ENCODE measurements at regions not wholly inside any gene's neighbourhood (a gene's known extent, or its start where the extent isn't known, plus 50 kb on each side); places are given as distances from the start of the nearest gene placed in this dataset.
"Not testable (repeated sequence)": the region's sequence is repeated elsewhere in the genome, so short reads cannot be mapped to it uniquely, and the experiment has no call there.

- DNase-seq (ENCODE audit: low read depth), result no peak
- ChIA-PET CTCF (no interaction called here), POLR2A (no interaction called here)
- Histone ChIP-seq H3K36me3 (ENCODE audit: control insufficient read depth, insufficient read depth, low read length) (no peaks in the 10 kb centered on the region), H3K4me3 (ENCODE audit: low read depth, low read length) (no peak overlapping the region), H3K27me3 (ENCODE audit: control insufficient read depth, insufficient read depth, low read length) (no peaks in the 10 kb centered on the region)
- TF ChIP-seq CTCF (IDR thresholded peaks at IDR 0.05; ENCODE audit: insufficient read depth, low read depth, low read length), result no peak
Observed at GRCh38 chr18:64678048-64678447, 529.2 kb upstream of the LINC00305 start.

GRCh38 chr18:64674694-64675093, 525.8 kb upstream of the LINC00305 start:
- Histone ChIP-seq H3K4me3 (ENCODE audit: low read depth, low read length) (no peak overlapping the region), H3K36me3 (ENCODE audit: control insufficient read depth, insufficient read depth, low read length) (no peaks in the 10 kb centered on the region), H3K27me3 (ENCODE audit: control insufficient read depth, insufficient read depth, low read length) (no peaks in the 10 kb centered on the region)
- TF ChIP-seq CTCF (IDR thresholded peaks at IDR 0.05; ENCODE audit: insufficient read depth, low read depth, low read length), result no peak
- POLR2A ChIA-PET, result no interaction called here
- CTCF ChIA-PET, result no interaction called here
- DNase-seq (ENCODE audit: low read depth), result no peak

GRCh38 chr18:64671293-64671692, 522.4 kb upstream of the LINC00305 start:
- H3K27me3 ChIP-seq (ENCODE audit: control insufficient read depth, insufficient read depth, low read length); H3K36me3 ChIP-seq (ENCODE audit: control insufficient read depth, insufficient read depth, low read length); DNase-seq (ENCODE audit: low read depth); CTCF ChIA-PET; POLR2A ChIA-PET; H3K4me3 ChIP-seq (ENCODE audit: low read depth, low read length): not testable (repeated sequence)

GRCh38 chr18:64668461-64668962, 519.6 kb upstream of the LINC00305 start:
- no peak overlapping the region for H3K4me3 ChIP-seq (ENCODE audit: low read depth, low read length)
- ChIA-PET POLR2A (no interaction called here), CTCF (no interaction called here)
- H3K36me3 ChIP-seq (ENCODE audit: control insufficient read depth, insufficient read depth, low read length), result no peaks in the 10 kb centered on the region
- TF ChIP-seq CTCF (IDR thresholded peaks at IDR 0.05; ENCODE audit: insufficient read depth, low read depth, low read length), result no peak
- H3K27me3 ChIP-seq (ENCODE audit: control insufficient read depth, insufficient read depth, low read length), result no peaks in the 10 kb centered on the region
- no peak for DNase-seq (ENCODE audit: low read depth)

- DNase-seq (ENCODE audit: low read depth), result no peak
- Histone ChIP-seq H3K27me3 (ENCODE audit: control insufficient read depth, insufficient read depth, low read length) (no peaks in the 10 kb centered on the region), H3K4me3 (ENCODE audit: low read depth, low read length) (no peak overlapping the region), H3K36me3 (ENCODE audit: control insufficient read depth, insufficient read depth, low read length) (no peaks in the 10 kb centered on the region)
- ChIA-PET POLR2A (no interaction called here), CTCF (no interaction called here)
- no peak for TF ChIP-seq CTCF (IDR thresholded peaks at IDR 0.05; ENCODE audit: insufficient read depth, low read depth, low read length)
Observed at GRCh38 chr18:64663086-64663485, 514.2 kb upstream of the LINC00305 start.

GRCh38 chr18:64659196-64659595, 510.3 kb upstream of the LINC00305 start:
- Histone ChIP-seq H3K36me3 (ENCODE audit: control insufficient read depth, insufficient read depth, low read length) (no peaks in the 10 kb centered on the region), H3K4me3 (ENCODE audit: low read depth, low read length) (no peak overlapping the region), H3K27me3 (ENCODE audit: control insufficient read depth, insufficient read depth, low read length) (no peaks in the 10 kb centered on the region)
- CTCF ChIA-PET, result no interaction called here
- DNase-seq (ENCODE audit: low read depth), result no peak
- no peak for TF ChIP-seq CTCF (IDR thresholded peaks at IDR 0.05; ENCODE audit: insufficient read depth, low read depth, low read length)
- POLR2A ChIA-PET, result no interaction called here
